ENCODE measurements at regions not wholly inside any gene's neighbourhood (a gene's known extent, or its start where the extent isn't known, plus 50 kb on each side); places are given as distances from the start of the nearest gene placed in this dataset.
"Not testable (repeated sequence)": the region's sequence is repeated elsewhere in the genome, so short reads cannot be mapped to it uniquely, and the experiment has no call there.

GRCh38 chr9:126071076-126071750, 255.4 kb upstream of the MVB12B start:
- TF ChIP-seq POLR2AphosphoS5 (IDR thresholded peaks at IDR 0.05; ENCODE audit: borderline replicate concordance, low read depth, low read length) (no peak), FOXP2 (optimal IDR thresholded peaks at IDR 0.05; ENCODE audit: control extremely low read depth, extremely low read length, insufficient read depth) (no peak), EZH2 (IDR thresholded peaks at IDR 0.05) (no peak)
- DNase-seq (ENCODE audit: low read depth, low spot score) = no peak
- Histone ChIP-seq H3K9ac (ENCODE audit: insufficient read length) (no peak overlapping the region), H3K36me3 (ENCODE audit: insufficient read depth, low read length) (no peaks in the 10 kb centered on the region), H3K27ac (no peak overlapping the region), H3K4me3 (no peak overlapping the region), H3K9me3 (ENCODE audit: low read depth, low read length) (no peaks in the 10 kb centered on the region)

- DNase-seq (ENCODE audit: low read depth, low spot score); H3K9me3 ChIP-seq (ENCODE audit: low read depth, low read length); H3K27ac ChIP-seq; H3K9ac ChIP-seq (ENCODE audit: insufficient read length); H3K36me3 ChIP-seq (ENCODE audit: insufficient read depth, low read length); H3K4me3 ChIP-seq: not testable (repeated sequence)
These were observed 249.0 kb upstream of the MVB12B start for GRCh38 chr9:126077656-126078055.

- DNase-seq (ENCODE audit: low read depth, low spot score) = no peak
- H3K27ac ChIP-seq = no peak overlapping the region
- H3K9me3 ChIP-seq (ENCODE audit: low read depth, low read length) = no peaks in the 10 kb centered on the region
- no peak for TF ChIP-seq EZH2 (IDR thresholded peaks at IDR 0.05)
- TF ChIP-seq POLR2AphosphoS5 (IDR thresholded peaks at IDR 0.05; ENCODE audit: borderline replicate concordance, low read depth, low read length) = no peak
- TF ChIP-seq FOXP2 (optimal IDR thresholded peaks at IDR 0.05; ENCODE audit: control extremely low read depth, extremely low read length, insufficient read depth) = no peak
- H3K36me3 ChIP-seq (ENCODE audit: insufficient read depth, low read length) = no peaks in the 10 kb centered on the region
- H3K9ac ChIP-seq (ENCODE audit: insufficient read length) = no peak overlapping the region
- H3K4me3 ChIP-seq = no peak overlapping the region
These were observed 246.0 kb upstream of the MVB12B start for GRCh38 chr9:126080641-126081040.

GRCh38 chr9:126081746-126082145, 244.9 kb upstream of the MVB12B start:
- no peak overlapping the region for H3K27ac ChIP-seq
- no peak for DNase-seq (ENCODE audit: low read depth, low spot score)
- H3K9me3 ChIP-seq (ENCODE audit: low read depth, low read length) = no peaks in the 10 kb centered on the region
- no peak overlapping the region for H3K9ac ChIP-seq (ENCODE audit: insufficient read length)
- no peak for TF ChIP-seq FOXP2 (optimal IDR thresholded peaks at IDR 0.05; ENCODE audit: control extremely low read depth, extremely low read length, insufficient read depth)
- no peak for TF ChIP-seq POLR2AphosphoS5 (IDR thresholded peaks at IDR 0.05; ENCODE audit: borderline replicate concordance, low read depth, low read length)
- TF ChIP-seq EZH2 (IDR thresholded peaks at IDR 0.05) = no peak
- H3K36me3 ChIP-seq (ENCODE audit: insufficient read depth, low read length) = no peaks in the 10 kb centered on the region
- no peak overlapping the region for H3K4me3 ChIP-seq

GRCh38 chr9:126084008-126084407, 242.6 kb upstream of the MVB12B start:
- DNase-seq (ENCODE audit: low read depth, low spot score) = no peak
- Histone ChIP-seq H3K27ac (no peak overlapping the region), H3K9me3 (ENCODE audit: low read depth, low read length) (no peaks in the 10 kb centered on the region), H3K36me3 (ENCODE audit: insufficient read depth, low read length) (no peaks in the 10 kb centered on the region), H3K9ac (ENCODE audit: insufficient read length) (no peak overlapping the region), H3K4me3 (no peak overlapping the region)
- no peak for TF ChIP-seq FOXP2 (optimal IDR thresholded peaks at IDR 0.05; ENCODE audit: control extremely low read depth, extremely low read length, insufficient read depth)
- TF ChIP-seq EZH2 (IDR thresholded peaks at IDR 0.05) = no peak
- no peak for TF ChIP-seq POLR2AphosphoS5 (IDR thresholded peaks at IDR 0.05; ENCODE audit: borderline replicate concordance, low read depth, low read length)

GRCh38 chr9:126084696-126085095, 241.9 kb upstream of the MVB12B start:
- H3K36me3 ChIP-seq (ENCODE audit: insufficient read depth, low read length) = no peaks in the 10 kb centered on the region
- TF ChIP-seq EZH2 (IDR thresholded peaks at IDR 0.05) (no peak), FOXP2 (optimal IDR thresholded peaks at IDR 0.05; ENCODE audit: control extremely low read depth, extremely low read length, insufficient read depth) (no peak), POLR2AphosphoS5 (IDR thresholded peaks at IDR 0.05; ENCODE audit: borderline replicate concordance, low read depth, low read length) (no peak)
- H3K4me3 ChIP-seq = no peak overlapping the region
- H3K9me3 ChIP-seq (ENCODE audit: low read depth, low read length) = no peaks in the 10 kb centered on the region
- no peak overlapping the region for H3K27ac ChIP-seq
- no peak overlapping the region for H3K9ac ChIP-seq (ENCODE audit: insufficient read length)
- DNase-seq (ENCODE audit: low read depth, low spot score) = no peak

GRCh38 chr9:126085170-126085569, 241.5 kb upstream of the MVB12B start:
- no peaks in the 10 kb centered on the region for H3K9me3 ChIP-seq (ENCODE audit: low read depth, low read length)
- H3K9ac ChIP-seq (ENCODE audit: insufficient read length) = no peak overlapping the region
- no peaks in the 10 kb centered on the region for H3K36me3 ChIP-seq (ENCODE audit: insufficient read depth, low read length)
- DNase-seq (ENCODE audit: low read depth, low spot score) = no peak
- TF ChIP-seq EZH2 (IDR thresholded peaks at IDR 0.05) (no peak), POLR2AphosphoS5 (IDR thresholded peaks at IDR 0.05; ENCODE audit: borderline replicate concordance, low read depth, low read length) (no peak), FOXP2 (optimal IDR thresholded peaks at IDR 0.05; ENCODE audit: control extremely low read depth, extremely low read length, insufficient read depth) (no peak)
- H3K4me3 ChIP-seq = no peak overlapping the region
- no peak overlapping the region for H3K27ac ChIP-seq

GRCh38 chr9:126088336-126088735, 238.3 kb upstream of the MVB12B start:
- Histone ChIP-seq H3K9me3 (ENCODE audit: low read depth, low read length) (no peaks in the 10 kb centered on the region), H3K9ac (ENCODE audit: insufficient read length) (no peak overlapping the region), H3K27ac (no peak overlapping the region), H3K36me3 (ENCODE audit: insufficient read depth, low read length) (no peaks in the 10 kb centered on the region), H3K4me3 (no peak overlapping the region)
- TF ChIP-seq FOXP2 (optimal IDR thresholded peaks at IDR 0.05; ENCODE audit: control extremely low read depth, extremely low read length, insufficient read depth) (no peak), POLR2AphosphoS5 (IDR thresholded peaks at IDR 0.05; ENCODE audit: borderline replicate concordance, low read depth, low read length) (no peak)
- no peak for DNase-seq (ENCODE audit: low read depth, low spot score)

- Histone ChIP-seq H3K9ac (ENCODE audit: insufficient read length) (no peak overlapping the region), H3K9me3 (ENCODE audit: low read depth, low read length) (no peaks in the 10 kb centered on the region), H3K4me3 (no peak overlapping the region), H3K27ac (no peak overlapping the region), H3K36me3 (ENCODE audit: insufficient read depth, low read length) (no peaks in the 10 kb centered on the region)
- no peak for DNase-seq (ENCODE audit: low read depth, low spot score)
- TF ChIP-seq EZH2 (IDR thresholded peaks at IDR 0.05) = no peak
These were observed 236.8 kb upstream of the MVB12B start for GRCh38 chr9:126089789-126090188.

All from SK-N-MC (cell line).